HK-2 (cell line): ENCODE measurements at regions not wholly inside any gene's neighbourhood (a gene's known extent, or its start where the extent isn't known, plus 50 kb on each side); places are given as distances from the start of the nearest gene placed in this dataset.

Experiments used
- DNase-seq: peaks from one replicate; pipeline ENCODE4 v3.0.0-alpha.2; 2018; ENCODE audit not compliant: unreplicated experiment

GRCh38 chr4:52234561-52235440, 183.7 kb downstream of the SPATA18 start:
- no peak for DNase-seq

- DNase-seq, result no peak
These were observed 184.6 kb downstream of the SPATA18 start for GRCh38 chr4:52235552-52236201.

GRCh38 chr4:52241916-52242315, 190.8 kb downstream of the SPATA18 start:
- no peak for DNase-seq

- no peak for DNase-seq
These were observed 192.3 kb downstream of the SPATA18 start for GRCh38 chr4:52243367-52243766.

- no peak for DNase-seq
These were observed 193.1 kb downstream of the SPATA18 start for GRCh38 chr4:52244103-52244775.

- DNase-seq, result no peak
These were observed 193.7 kb downstream of the SPATA18 start for GRCh38 chr4:52244848-52245247.

GRCh38 chr4:52246827-52247226, 195.7 kb downstream of the SPATA18 start:
- DNase-seq, result no peak

GRCh38 chr4:52247941-52248340, 196.8 kb downstream of the SPATA18 start:
- DNase-seq, result no peak

GRCh38 chr4:52248820-52249219, 197.7 kb downstream of the SPATA18 start:
- DNase-seq, result no peak

- no peak for DNase-seq
These were observed 198.5 kb downstream of the SPATA18 start for GRCh38 chr4:52249581-52249980.

GRCh38 chr4:52250154-52250553, 199.1 kb downstream of the SPATA18 start:
- DNase-seq, result no peak

GRCh38 chr4:52251864-52252263, 200.8 kb downstream of the SPATA18 start:
- no peak for DNase-seq

GRCh38 chr4:52253025-52253424, 201.9 kb downstream of the SPATA18 start:
- DNase-seq, result no peak

- DNase-seq, result no peak
These were observed 205.4 kb downstream of the SPATA18 start for GRCh38 chr4:52256522-52256921.

GRCh38 chr4:52259978-52260377, 208.9 kb downstream of the SPATA18 start:
- DNase-seq, result no peak

GRCh38 chr4:52260514-52261210, 209.6 kb downstream of the SPATA18 start:
- no peak for DNase-seq

- no peak for DNase-seq
These were observed 212.5 kb downstream of the SPATA18 start for GRCh38 chr4:52263607-52264006.

- no peak for DNase-seq
These were observed 214.8 kb downstream of the SPATA18 start for GRCh38 chr4:52265781-52266525.

GRCh38 chr4:52266537-52267137, 215.5 kb downstream of the SPATA18 start:
- DNase-seq, result no peak

- DNase-seq, result no peak
These were observed 218.7 kb downstream of the SPATA18 start for GRCh38 chr4:52269761-52270160.

- no peak for DNase-seq
These were observed 222.8 kb downstream of the SPATA18 start for GRCh38 chr4:52273885-52274284.
